Eye (tissue), 1 donor: ENCODE measurements at regions not wholly inside any gene's neighbourhood (a gene's known extent, or its start where the extent isn't known, plus 50 kb on each side); places are given as distances from the start of the nearest gene placed in this dataset.

Experiments
- DNase-seq: peaks from one replicate; pipeline ENCODE4 v3.0.0-alpha.2; 2015

DNA sequence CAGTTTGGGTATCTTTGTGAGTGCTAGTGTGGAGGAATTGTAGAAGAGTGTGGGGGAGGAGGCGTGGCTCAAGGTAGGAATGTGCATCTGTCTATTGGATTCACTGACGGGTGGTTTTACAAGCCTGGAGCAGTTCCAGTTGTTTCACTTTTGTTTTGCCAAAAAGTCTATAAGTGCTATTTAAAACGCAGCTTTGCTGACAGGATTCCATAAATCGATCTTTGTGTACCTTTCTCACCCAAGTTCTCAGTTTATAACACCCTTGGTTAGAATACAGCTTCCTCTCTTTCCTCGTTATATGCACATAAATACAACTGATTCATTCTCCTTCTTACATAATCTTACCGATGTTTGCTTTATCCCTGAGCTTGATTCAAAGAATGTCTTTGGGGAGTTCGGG is 123.2 kb upstream of the UBE2E2 start:
- no peak for DNase-seq

DNA sequence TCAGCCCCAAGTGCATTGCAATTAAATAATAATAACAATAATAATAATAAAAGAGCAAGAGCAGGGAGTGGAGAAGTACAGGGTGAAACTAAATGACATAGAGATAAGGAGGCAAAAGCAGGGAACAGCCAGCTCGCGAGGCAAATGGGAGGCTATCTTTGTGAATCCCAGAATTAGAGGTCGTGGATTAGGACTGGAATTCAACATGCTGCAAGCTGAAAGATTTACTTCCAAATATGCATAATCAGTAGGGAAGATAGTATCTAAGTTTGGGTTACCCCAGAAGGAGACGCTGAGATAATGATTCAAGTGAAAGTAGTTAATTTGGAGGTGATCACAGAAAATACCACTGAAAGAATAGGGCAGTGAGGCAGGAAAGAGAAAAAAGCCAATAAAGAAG is 119.4 kb upstream of the UBE2E2 start:
- no peak for DNase-seq

DNA sequence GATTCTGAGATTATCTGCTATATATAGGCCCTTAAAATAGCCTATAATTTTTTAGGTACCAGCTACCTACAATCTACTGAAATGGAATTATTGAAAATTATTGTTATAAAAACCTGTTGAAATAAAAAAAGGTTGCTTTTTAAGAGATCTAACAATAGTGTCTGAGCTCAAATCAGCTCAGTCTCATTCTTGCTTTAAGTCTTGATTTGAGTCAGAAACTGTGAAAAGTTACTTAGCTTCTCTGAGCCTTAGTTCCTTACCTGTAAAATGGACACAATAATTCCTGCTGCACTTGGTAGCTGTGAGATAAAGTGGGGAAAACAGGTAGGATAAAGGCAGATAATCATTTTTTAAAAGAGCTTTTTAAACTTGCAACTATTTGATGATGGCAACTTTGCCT is 118.8 kb upstream of the UBE2E2 start:
- DNase-seq: no peak

DNA sequence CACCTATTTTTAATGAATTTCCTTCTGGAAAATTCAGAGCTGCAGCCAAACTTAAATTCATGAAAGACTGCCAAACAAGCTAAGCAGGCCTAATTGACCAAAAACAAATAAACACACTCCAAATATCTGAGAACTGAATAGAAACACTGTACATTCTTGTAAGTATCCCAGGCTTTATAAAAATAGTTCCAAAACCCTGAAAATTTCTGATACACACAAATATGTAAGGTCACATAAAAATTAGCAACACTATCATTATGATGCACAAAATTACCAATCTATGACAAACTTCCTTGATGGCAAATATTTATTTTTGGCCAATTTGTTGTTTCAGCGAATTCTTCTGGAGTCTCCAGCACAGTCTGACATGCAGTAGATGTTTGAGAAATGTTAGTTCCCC is 117.9 kb upstream of the UBE2E2 start:
- no peak for DNase-seq

DNA sequence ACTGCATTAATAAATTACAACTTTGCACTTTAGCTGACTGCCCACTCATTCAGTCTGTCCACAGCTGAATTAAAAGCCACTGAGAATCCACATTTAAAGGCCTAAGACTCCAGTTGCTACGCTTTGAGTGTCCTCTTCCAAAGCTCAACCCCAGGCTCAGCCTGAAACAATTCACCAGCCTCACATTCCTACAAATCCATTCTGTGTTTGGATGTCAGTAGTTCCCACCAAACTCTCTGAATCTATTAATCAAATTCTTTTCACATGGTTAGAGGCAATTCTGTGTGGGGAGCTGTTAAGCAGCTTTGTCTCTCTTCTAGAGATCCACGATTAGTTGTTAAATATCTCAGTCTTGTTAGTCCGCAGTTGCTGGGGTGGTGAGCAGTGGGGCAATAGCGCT is 116.8 kb upstream of the UBE2E2 start:
- DNase-seq: peak; percentile 29

DNA sequence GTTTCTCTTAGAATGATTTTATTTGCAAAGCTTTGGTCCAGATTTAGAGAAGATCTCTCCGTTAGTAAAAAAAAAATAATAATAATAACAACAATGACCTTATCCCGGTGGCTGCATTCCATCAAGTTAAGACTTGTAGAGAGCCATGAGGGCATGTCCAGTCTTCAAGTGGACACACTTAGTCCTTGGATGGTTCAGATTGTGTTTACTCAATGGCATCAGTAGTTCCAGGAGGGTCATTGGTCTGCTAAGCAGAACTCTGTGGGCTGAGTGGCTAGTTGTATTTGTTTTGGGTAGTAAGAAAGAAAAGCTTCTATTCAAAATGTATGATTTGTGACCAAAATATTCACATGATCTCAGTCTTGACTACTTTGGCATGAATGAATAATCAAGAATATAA is 116.3 kb upstream of the UBE2E2 start:
- DNase-seq: no peak

DNA sequence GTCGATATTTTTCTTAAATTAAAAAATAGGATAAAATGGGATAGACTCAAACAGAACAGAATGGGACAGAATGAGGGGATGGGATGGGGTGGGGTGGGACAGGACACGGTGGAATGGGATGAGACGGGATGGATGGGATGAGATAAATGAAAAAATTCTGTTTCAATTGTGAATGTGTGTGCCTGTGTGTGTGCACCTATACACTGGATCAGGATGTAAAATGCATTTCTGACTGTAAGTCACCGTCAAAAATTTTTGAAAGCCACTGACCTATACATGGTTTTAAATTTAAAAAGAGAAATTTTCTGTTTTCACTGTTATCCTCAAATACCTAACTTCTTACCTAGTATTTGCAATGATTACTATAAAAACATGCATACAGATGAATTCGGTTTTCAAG is 108.7 kb upstream of the UBE2E2 start:
- no peak for DNase-seq

DNA sequence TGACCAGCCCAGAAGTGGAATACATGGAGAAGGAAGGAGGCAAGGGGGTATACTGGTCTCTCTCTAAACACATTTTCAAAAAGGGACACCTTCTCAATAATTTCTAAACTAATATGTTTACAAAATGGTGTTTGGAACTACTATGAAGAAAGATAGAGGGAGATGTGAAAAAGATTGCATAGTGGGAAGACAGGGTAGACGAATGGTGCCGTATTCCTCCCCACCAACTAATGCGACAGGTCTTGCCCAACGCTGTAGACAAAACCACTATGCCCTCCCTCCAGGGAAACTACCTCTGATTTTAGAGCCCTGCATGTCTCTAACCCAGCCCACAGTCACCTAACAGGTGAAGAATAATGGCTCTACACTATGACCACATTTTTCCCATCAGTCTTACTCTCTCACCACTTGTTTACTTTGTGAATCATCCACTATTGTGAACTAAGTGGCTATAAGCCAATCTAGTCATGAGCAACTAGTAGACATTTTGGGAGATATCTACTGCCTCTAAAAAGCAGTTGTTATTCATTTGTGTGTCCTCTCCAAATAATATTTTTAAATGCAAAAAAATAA is 108.2 kb upstream of the UBE2E2 start:
- no peak for DNase-seq

DNA sequence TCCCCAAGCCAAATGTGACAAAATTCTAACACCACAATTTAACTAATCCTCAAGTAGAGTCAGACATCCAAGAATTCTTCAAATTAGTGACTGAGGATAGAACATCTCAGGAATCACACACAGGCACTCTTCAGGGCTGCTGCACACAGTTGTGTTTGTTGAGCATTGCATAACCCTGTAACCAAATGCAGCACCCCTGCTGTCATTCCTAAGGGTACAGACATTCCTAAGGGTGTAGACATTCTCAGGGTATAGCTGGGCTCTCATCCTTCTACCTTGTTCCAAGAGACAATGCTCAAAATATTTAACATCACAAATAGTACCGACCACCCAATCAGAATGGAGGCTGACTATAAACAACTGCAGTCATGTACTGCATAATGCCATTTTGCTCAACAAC is 107.1 kb upstream of the UBE2E2 start:
- no peak for DNase-seq

DNA sequence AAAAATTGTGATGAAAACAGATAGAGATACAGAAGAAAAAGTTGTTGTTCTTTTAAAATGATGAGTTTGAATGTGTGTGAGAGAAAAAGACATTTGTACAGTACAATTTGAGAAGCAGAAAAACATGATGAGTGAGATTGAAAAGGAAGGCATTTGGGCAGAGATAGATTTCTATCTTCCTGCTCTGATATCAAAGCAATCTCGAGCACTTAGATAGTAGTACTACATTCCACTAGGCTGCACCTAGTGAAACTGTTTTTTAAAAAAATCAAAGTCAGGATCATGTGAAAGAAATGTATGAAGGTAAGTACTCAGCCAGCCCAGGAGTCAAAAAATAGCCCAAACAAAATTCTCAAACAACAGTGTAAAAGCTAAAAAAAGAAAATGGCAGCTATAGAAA is 104.1 kb upstream of the UBE2E2 start:
- DNase-seq: no peak

DNA sequence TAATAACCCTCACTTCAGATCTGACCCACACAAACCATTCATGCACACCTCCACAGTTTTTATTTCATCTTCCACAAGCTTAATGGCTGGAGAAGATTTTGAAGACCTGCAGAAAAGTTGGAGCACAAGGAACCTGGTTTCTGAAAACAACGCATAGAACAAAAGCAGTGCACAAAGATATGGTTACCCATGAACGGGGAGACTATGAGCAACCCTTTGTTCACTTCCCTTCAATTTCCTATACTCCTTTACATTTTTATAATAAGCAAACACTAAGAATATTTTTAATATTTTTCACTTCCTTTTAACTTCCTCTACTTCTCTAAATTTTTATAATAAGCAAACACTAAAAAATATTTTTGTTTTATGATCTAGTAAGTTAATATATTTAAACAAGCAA is 103.5 kb upstream of the UBE2E2 start:
- no peak for DNase-seq

DNA sequence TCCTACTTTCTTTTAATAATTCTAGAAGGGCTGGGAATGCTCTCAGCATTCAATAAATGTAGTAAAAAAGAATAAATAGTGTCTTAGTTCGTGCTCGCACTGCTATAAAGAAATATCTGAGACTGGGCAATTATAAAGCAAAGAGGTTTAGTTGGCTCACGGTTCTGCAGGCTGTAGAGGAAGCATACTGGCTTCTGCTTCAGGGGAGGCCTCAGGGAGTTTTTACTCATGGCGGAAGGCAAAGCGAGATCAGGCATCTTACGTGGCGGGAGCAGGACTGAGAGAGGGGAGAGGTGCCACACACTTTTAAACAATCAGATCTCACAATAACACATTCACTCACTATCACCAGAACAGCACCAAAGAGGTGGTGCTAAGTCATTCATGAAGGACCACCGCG is 103.0 kb upstream of the UBE2E2 start:
- DNase-seq: no peak

DNA sequence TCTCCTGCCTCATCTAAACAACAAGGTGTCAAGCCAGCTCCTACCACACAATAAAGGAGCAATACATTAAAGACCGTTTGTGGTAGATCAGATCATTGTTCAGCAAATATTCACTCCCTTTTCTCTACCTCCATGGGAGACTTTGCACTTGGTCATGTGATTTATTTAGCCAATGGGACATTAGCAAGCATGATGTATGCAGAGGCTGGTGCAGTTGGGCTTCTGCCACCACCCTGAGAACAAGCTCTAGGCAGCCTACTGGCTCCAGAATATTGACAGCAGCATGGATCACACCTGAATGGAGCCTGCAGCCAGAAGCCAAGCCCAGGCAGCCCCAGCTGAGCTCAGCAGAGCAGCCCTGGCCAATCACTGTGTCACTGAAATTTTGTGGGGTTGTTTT is 99.4 kb upstream of the UBE2E2 start:
- no peak for DNase-seq

DNA sequence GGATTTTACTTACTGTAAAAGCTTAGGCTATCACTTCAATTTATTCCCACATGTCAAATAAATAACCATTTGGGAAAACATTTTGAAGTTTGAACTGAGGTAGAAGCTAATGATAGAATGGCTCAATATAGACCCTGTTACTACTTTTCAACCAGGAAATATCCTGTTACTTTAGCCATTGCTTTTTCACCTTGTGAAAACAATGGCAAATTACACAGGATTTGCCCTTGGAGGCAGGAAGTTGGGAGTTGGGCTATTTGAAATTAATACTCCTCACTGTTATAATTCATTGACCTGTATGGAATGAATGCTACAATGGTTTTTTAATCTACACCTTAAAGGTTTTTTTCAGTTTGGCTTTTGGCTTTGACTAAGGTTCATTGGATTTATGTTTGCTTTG is 98.1 kb upstream of the UBE2E2 start:
- no peak for DNase-seq

DNA sequence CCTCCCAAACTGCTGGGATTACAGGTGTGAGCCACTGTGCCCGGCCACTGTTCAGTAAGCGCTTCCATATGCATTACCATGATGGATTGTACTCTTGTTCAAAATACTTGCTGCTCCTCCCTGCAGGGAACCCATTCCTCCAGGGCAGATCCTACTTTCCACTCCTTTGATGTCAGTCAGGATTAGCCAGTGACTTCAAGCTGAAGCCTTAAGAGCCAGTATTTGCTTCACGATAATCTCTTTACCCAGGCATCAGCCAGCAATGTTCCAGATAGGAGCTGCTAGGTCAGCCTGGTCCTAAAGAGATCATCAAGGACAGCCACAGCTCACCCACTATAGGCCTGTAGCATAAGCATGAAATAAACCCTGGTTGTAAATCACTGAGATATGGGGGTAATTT is 96.5 kb upstream of the UBE2E2 start:
- no peak for DNase-seq

DNA sequence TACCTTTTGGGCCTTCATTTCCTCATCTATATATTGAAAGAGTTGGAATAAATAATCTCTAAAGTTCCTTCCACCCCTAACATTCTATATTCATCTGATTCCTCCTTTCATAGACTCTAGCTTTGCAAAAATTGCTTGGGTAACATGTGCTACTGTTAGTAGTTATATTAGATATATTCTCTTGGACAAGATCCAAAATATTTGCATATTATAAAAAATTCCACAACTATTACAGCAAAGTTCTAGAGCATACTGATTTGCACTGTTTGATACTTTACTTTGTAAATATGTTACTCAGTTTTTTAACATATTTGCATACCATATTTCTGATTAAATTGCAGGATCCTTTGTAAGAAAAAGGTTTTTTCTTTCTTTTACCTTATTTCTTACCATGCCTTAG is 95.9 kb upstream of the UBE2E2 start:
- DNase-seq: no peak

DNA sequence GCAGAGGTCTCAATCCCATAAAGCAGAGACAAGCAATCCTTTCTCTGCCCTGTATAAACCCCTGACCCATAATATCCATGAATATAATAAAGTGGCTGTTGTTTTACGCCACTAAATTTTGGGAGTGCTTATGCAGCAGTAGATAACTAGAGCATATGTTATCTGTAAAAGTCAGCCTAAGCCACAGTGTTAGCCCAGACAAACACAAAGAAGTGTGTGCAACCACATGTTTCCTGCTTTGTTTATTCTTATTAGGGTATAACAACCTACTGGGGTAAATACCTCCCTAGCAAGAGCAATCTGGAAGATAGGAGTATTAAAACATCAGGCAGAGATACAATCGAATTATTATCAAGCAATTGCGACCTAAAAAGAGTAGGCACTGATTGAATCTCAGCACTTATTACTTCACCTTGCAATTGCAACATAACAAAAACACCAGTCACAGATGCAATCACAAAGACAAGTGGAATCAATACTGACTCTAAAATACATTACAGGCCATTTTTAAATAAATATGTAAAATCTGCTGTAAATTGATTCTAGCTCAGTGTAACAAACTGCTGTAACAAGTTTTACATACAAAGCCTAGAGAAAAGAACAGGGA is 94.6 kb upstream of the UBE2E2 start:
- DNase-seq: no peak

DNA sequence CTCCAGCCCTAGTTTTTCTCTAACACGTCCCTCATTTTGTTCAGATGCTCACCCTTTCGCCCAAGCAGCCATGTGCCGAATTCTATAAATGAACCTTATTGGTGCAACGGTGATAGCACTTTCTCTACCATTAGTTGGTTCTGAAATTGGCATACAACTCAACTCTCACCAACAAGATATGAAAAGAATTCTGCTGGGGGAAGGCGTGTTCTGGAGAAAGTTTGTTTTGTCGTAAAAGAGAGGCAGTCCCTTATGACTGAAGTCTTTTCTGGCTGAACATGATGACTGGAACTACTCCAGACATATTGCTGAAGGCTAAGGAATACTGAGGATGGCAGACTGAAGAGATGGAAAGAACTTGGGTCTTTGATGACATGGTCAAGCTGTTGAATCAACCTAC is 91.8 kb upstream of the UBE2E2 start:
- DNase-seq: no peak

DNA sequence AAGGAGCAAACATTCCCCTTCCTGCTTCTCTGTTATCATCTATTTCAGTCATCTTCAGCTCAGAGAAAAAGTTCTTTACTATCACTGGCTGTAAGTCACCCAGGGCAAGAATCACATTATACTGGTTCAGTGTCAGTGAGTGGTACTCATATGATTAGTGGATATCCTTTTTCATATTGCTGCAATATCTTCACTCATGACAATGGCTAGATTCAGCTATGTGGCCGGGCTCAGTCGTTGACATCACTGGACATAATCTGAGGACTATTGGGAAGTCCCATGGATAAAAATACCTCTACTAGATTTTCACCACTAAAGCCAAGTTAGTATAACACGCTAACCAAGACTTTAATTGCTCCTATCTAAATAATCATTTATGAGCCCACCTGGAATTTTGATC is 91.3 kb upstream of the UBE2E2 start:
- DNase-seq: no peak

DNA sequence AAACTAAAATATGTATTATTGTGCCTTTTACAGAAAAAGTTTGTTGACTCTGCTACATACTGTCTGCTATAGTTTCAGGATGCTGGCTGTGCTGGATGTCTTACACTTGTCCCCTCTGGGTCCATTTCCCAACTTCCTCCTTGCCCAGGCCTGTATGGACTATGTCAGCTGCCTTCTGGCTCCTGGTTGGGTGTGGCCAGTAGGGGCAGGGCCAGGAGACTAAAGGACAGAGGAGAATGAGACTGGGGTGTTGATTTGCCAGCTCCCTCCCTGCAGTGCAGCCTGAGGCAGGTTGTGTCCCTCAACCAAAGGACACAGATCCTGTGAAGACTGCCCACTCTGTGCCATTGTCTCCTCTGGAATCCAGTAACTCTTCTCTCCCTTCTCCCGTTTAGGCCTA is 90.6 kb upstream of the UBE2E2 start:
- no peak for DNase-seq

DNA sequence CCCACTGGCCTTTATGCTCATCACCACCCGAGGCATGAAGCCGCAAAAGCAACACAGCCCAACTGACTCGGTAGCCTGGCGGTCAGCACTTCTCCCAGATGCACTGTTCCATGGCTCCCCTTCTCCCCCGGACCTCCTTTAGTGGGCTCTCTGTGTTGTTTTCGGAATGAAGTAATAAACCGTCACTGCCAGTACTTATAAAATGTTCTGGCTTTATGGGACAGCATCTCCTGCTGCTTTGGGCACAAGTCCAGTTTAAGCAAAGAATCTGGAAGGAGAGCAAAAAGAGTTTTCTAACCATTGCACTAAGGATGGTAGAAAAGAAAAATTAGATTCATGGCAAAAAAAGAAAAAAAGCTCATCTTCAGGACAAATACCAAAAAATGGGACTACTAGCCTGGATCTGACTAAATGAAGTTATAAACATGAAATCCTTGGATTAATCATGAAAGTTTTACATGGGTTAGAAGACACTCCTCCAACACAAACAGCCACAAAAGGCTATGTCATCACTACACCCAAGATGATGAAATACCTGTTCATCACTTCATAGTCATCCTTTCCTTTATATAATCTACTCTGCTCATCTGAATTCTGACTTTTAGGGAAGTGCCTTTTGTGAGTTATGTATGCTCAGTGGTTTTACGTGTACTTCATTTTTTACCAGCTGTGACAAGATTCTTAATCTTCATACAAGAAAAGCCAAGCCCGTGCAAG is 89.5 kb upstream of the UBE2E2 start:
- DNase-seq: peak; percentile 30

DNA sequence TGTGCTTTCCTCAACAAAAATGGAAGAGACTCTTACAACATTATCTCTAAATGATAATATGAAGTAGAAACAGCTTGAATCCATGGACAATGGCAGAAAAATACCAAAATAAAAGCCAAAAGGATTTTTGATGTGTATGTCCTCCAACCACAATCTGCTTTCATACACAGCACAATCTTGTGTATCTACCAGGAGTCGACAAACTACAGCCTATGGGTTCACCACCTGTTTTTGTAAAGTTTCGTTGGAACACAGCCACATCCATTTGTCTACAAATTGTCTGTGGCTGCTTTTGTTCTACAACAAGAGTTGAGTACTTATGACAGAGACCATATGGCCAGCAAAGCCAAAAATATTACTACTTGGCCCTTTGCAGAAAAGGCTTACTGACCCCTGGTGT is 88.7 kb upstream of the UBE2E2 start:
- no peak for DNase-seq

DNA sequence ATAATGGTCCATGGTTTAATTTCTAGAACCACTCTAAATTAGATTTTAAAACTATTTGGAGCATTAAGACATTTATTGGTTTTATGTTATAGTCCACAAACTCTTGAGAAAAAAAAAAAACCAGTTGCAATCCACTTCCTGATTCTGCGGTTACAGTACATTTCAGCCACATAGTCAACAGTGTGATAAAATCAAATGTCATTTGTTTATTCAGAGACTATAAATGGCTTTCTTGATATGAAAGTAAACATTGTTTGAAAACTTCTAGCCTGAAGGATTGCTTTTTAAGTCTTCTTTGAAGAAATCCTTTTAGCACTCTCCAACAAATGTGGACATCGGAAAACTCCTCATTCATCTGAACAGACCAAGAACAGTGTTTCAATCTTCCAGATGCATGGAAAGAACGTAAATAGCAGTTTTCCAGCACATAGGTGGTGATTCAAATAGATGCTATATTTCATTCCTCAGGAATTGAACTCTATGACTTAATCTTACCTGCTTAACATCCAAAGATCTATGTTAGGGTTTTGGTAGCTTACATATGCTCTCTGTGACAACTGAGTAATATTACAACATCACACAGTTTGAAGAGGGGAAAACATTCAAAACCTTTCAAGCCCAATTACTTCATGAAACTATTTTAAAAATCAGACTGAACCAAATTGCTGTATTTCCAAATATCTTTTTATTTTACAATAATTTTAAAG is 87.8 kb upstream of the UBE2E2 start:
- DNase-seq: no peak
